AG04449 (cell line): ENCODE measurements at regions not wholly inside any gene's neighbourhood (a gene's known extent, or its start where the extent isn't known, plus 50 kb on each side); places are given as distances from the start of the nearest gene placed in this dataset.
"Not testable (repeated sequence)": the region's sequence is repeated elsewhere in the genome, so short reads cannot be mapped to it uniquely, and the experiment has no call there.

Experiments used
- CTCF ChIA-PET: fragments of 350-600 bp; formaldehyde crosslinking; extraction: SDS; loops from one replicate; lab custom pipeline; 2021; ENCODE audit warnings: antibody characterized with exemption; lab: Yijun Ruan, JAX
- POLR2A ChIA-PET: fragments of 400-600, 350-600 bp; formaldehyde crosslinking; extraction: SDS; loops from one replicate; lab custom pipeline; 2020; ENCODE audit warnings: antibody characterized with exemption, inconsistent platforms; lab: Yijun Ruan, JAX
- DNase-seq: peaks from one replicate; pipeline ENCODE4 v3.0.0-alpha.2; 2010; ENCODE audit warnings: low read depth, low spot score
- H3K4me3 ChIP-seq: 2 replicates; pipeline ENCODE4 v1.5.1; 2011; ENCODE audit warnings: low read depth, mild to moderate bottlenecking, control low read depth, low read length
- TF ChIP-seq, protein P1 (sequence below): IDR thresholded peaks from one replicate; pipeline ENCODE4 v1.5.1; 2011; ENCODE audit warnings: mild to moderate bottlenecking, moderate library complexity, low read length, control low read depth, inconsistent platforms; ENCODE audit not compliant: insufficient read depth; ENCODE audit errors: missing control alignments

DNA sequence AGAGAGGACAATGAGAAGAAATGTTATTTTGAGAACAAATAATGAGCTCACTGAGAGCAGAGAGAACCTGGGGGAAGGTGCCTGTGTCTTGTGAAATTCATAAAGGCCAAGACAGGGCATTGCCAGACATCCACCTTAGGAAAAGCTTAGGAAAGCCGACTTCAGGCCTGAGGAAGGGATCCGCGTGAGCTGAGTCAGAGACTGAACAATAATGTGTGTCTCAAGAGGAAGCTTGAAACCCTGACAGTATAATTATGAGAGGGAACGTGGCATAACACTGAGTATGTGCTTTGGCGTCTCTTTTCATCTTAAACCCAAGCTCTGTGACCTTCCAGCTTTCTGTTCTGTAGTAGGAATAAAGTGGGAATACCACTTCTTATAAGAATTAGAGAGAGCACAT lies 307.2 kb downstream of the ACTR3B start:
- DNase-seq, result no peak
- ChIA-PET CTCF (no interaction called here), POLR2A (no interaction called here)
- TF ChIP-seq, protein P1, sequence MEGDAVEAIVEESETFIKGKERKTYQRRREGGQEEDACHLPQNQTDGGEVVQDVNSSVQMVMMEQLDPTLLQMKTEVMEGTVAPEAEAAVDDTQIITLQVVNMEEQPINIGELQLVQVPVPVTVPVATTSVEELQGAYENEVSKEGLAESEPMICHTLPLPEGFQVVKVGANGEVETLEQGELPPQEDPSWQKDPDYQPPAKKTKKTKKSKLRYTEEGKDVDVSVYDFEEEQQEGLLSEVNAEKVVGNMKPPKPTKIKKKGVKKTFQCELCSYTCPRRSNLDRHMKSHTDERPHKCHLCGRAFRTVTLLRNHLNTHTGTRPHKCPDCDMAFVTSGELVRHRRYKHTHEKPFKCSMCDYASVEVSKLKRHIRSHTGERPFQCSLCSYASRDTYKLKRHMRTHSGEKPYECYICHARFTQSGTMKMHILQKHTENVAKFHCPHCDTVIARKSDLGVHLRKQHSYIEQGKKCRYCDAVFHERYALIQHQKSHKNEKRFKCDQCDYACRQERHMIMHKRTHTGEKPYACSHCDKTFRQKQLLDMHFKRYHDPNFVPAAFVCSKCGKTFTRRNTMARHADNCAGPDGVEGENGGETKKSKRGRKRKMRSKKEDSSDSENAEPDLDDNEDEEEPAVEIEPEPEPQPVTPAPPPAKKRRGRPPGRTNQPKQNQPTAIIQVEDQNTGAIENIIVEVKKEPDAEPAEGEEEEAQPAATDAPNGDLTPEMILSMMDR, result no peak
- no peak overlapping the region for H3K4me3 ChIP-seq

DNA sequence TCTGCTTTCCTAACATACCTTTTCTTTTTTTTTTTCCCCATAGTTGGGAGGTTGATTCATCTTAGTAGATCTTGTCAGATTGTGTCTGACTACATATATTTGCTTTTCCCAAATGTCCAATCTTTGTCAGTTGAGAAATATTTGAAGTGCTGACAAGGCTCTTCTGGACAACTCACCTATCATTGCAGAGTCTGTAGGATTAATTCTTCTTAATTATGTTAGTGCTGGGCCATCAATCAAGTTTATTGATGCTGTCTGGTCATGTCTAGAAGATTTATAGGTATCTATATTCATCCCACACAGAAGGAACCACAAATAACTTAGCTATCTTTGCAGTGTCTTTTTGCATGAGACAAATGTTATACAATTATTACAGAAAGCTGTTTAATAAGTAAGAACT lies 310.6 kb downstream of the ACTR3B start:
- TF ChIP-seq, protein P1, result no peak
- DNase-seq, result no peak
- CTCF ChIA-PET, result no interaction called here
- no peak overlapping the region for H3K4me3 ChIP-seq
- POLR2A ChIA-PET, result no interaction called here

DNA sequence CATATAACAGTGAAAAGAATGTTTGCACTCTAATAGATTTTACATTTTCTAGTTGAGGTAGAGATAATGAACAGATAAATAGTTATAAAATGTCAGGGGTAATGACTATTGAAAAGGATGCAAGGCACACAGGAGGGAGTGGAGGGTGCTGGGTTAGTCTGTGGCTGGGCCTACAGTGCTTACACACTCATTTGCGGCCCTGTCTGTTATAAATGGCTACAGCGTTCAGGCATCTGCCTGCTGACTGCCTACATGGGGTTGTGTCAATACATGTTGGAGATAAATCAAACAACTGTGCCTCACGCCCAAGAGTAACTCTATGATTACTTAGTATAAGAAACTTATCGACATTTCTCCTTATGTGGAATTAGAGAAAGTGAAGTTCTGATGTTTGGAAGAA lies 313.3 kb downstream of the ACTR3B start:
- H3K4me3 ChIP-seq, result no peak overlapping the region
- ChIA-PET POLR2A (no interaction called here), CTCF (no interaction called here)
- TF ChIP-seq, protein P1, result no peak
- no peak for DNase-seq

DNA sequence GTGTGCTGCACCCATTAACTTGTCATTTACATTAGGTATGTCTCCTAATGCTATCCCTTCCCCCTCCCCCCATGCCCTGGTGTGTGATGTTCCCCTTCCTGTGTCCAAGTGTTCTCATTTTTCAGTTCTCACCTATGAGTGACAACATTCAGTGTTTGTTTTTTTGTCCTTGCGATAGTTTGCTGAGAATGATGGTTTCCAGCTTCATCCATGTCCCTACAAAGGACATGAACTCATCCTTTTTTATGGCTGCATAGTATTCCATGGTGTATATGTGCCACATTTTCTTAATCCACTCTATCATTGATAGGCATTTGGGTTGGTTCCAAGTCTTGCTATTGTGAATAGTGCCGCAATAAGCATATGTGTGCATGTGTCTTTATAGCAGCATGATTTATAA lies 316.7 kb downstream of the ACTR3B start:
- DNase-seq, H3K4me3 ChIP-seq, POLR2A ChIA-PET, CTCF ChIA-PET: not testable (repeated sequence)

DNA sequence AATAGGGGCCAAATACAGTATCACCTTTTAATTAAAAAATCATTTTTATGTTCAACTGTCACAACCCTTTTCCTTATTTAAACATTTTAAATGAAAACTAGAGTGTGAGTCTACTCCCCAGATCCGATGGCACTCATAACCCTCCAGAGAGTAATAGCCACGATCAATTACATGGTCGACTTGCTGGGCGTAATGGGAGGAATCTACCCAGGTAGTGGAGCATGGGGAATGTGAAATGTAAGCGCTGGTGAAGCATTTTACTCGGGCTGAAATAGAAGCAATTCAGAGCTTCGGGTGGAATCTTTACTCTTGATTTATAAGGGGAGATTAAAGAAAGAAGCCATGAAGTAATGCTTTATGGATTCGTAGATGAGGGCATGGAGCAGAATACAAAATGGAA lies 321.9 kb downstream of the ACTR3B start:
- TF ChIP-seq, protein P1, result no peak
- ChIA-PET CTCF (no interaction called here), POLR2A (no interaction called here)
- DNase-seq, result no peak
- no peak overlapping the region for H3K4me3 ChIP-seq

DNA sequence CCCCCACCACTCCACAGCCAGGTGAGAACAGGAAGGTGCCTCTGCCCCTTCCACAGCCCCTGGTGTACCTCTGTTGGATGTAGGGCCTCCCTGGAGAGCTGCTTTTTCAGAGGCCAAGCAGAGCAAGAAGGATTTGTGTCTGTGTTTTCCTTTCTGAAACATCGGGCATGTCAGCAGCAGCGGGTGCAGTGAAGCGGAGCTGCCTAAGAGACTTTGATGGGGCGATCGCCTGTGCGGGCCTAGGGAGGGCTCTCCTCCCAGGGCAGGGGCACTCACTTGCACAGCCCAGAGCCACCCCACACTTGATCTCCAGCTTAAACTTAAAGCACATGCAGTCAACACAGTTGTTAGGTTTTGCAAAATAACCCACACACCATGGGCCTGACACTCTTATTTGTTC lies 324.7 kb downstream of the ACTR3B start:
- ChIA-PET CTCF (no interaction called here), POLR2A (no interaction called here)
- no peak for DNase-seq
- H3K4me3 ChIP-seq, result no peak overlapping the region
- TF ChIP-seq, protein P1, result no peak

DNA sequence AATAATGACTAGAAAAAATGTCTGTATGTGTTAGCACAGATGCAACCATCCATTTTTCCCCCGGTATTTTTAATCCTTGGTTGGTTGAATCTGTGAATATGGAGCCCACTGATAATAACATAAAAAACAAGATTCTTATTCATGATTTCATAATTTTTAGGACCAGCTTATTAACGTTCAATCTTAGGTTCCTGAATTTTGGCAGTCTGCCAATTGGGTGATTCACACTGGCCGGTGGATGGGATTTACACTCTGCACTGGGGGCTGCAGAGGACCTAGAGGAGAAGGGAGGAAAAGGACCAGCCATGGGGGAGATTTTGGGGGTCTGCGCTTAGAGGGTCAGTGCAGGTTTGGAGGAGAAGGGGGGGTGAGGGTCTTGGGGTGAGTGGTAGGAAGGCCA lies 327.9 kb downstream of the ACTR3B start:
- H3K4me3 ChIP-seq, result no peak overlapping the region
- TF ChIP-seq, protein P1, result no peak
- ChIA-PET CTCF (no interaction called here), POLR2A (no interaction called here)
- no peak for DNase-seq
